22Rv1 (cell line): ENCODE measurements at regions not wholly inside any gene's neighbourhood (a gene's known extent, or its start where the extent isn't known, plus 50 kb on each side); places are given as distances from the start of the nearest gene placed in this dataset.

ENCODE experiments used
- H3K27ac ChIP-seq: fragments of 450-650 bp; 2 replicates; pipeline ENCODE4 v1.5.1; 2017
- CTCF ChIP-seq: fragments of 450-650 bp; IDR thresholded peaks from 2 replicates; pipeline ENCODE4 v1.5.1; 2017; ENCODE audit warnings: mild to moderate bottlenecking
- ZFX ChIP-seq: fragments of 450-650 bp; IDR thresholded peaks from 2 replicates; pipeline ENCODE4 v1.6.1; 2017; ENCODE audit warnings: antibody characterized with exemption, borderline replicate concordance

- no peak for TF ChIP-seq ZFX
- no peak for TF ChIP-seq CTCF
- no peak overlapping the region for H3K27ac ChIP-seq
These were observed 260.6 kb downstream of the ETS1 start for GRCh38 chr11:128326791-128327190.

DNA sequence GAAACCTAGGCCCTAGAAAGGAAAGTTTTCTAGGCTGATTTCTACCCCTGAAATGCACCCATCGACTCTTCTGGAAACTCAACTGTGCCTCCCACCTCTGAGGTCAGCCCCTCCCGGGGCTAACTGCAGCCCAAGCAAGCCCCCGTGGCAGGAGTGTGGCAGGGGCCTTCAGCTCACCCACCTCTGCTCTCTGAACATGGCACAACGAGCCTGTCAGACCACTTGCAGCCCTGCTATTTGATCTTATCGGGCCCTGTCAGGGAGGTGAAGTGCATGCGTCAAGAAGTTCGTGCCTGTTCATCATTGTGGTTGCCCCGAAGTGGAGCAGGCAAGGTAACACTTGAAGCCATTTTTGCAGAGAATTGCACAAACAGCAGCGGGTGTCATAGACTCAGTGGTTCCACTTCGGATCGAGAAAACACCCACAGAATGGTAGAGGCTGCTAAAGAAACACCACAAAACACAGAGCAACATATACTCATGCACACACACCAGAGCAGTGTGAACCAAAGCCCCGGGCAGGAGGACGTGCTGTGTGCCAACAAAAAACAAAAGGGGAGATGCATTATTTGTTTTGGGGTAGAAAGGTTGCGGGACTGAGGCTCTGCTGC is 262.7 kb downstream of the ETS1 start:
- H3K27ac ChIP-seq: no peak overlapping the region
- TF ChIP-seq ZFX (no peak), CTCF (no peak)

GRCh38 chr11:128324051-128324481 is 263.3 kb downstream of the ETS1 start:
- TF ChIP-seq CTCF: no peak
- no peak for TF ChIP-seq ZFX

GRCh38 chr11:128323381-128323780 is 264.0 kb downstream of the ETS1 start:
- TF ChIP-seq CTCF: no peak
- TF ChIP-seq ZFX: no peak
- H3K27ac ChIP-seq: no peak overlapping the region

More at GRCh38 chr11:128324051-128324481, 263.3 kb downstream of the ETS1 start:
- no peak overlapping the region for H3K27ac ChIP-seq

- no peak for TF ChIP-seq CTCF
- TF ChIP-seq ZFX: no peak
- no peak overlapping the region for H3K27ac ChIP-seq
These were observed 268.4 kb downstream of the ETS1 start for GRCh38 chr11:128318856-128319474.

GRCh38 chr11:128316541-128317227 is 270.7 kb downstream of the ETS1 start:
- TF ChIP-seq CTCF (no peak), ZFX (no peak)
- H3K27ac ChIP-seq: no peak overlapping the region

DNA sequence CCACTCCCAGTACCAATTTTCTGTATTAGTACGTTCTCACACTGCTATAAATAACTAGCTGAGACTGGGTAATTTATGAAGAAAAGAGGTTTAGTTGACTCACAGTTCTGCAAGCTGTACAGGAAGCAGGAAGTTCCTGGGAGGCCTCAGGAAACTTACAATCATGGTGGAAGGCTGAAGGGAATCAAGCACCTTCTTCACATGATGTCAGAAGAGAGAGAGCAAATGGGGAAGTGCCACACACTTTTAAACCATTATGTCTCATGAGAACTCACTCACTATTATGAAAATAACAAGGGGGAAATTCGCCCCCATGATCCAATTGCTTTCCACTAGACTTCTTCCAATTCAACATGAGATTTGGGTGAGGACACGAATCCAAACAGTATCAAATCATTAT is 271.4 kb downstream of the ETS1 start:
- TF ChIP-seq CTCF (no peak), ZFX (no peak)

More for the DNA sequence above, 271.4 kb downstream of the ETS1 start:
- H3K27ac ChIP-seq: no peak overlapping the region
